ENCODE measurements at regions not wholly inside any gene's neighbourhood (a gene's known extent, or its start where the extent isn't known, plus 50 kb on each side); places are given as distances from the start of the nearest gene placed in this dataset.

GRCh38 chr1:101733340-101733739 is 263.4 kb downstream of the OLFM3 start:
- Histone ChIP-seq H3K9ac (ENCODE audit: low read depth, low read length, poor library complexity, severe bottlenecking) (no peak overlapping the region), H3K27me3 (ENCODE audit: insufficient read depth, low read length, poor library complexity, severe bottlenecking) (no peaks in the 10 kb centered on the region), H3K4me3 (ENCODE audit: low read length, poor library complexity, severe bottlenecking) (no peak overlapping the region), H3K79me2 (ENCODE audit: insufficient read depth, low read length) (no peaks in the 10 kb centered on the region), H2AFZ (ENCODE audit: low read length) (no peak overlapping the region), H4K20me1 (ENCODE audit: insufficient read depth, low read length, poor library complexity, severe bottlenecking) (no peaks in the 10 kb centered on the region), H3F3A (ENCODE audit: low read depth) (no peaks in the 10 kb centered on the region), H3K4me1 (ENCODE audit: insufficient read depth, low read length, poor library complexity, severe bottlenecking) (no peaks in the 10 kb centered on the region), H3K9me3 (ENCODE audit: insufficient read depth, low read depth, low read length) (no peaks in the 10 kb centered on the region), H3K36me3 (ENCODE audit: insufficient read depth, low read length) (no peaks in the 10 kb centered on the region), H3K9me2 (replicated peaks; ENCODE audit: low read depth, low read length) (no peaks in the 10 kb centered on the region), H3K4me2 (ENCODE audit: low read depth, low read length, poor library complexity, severe bottlenecking) (no peak overlapping the region)
- no peak for TF ChIP-seq CTCF (conservative IDR thresholded peaks at IDR 0.05; ENCODE audit: low read length)
- TF ChIP-seq EZH2phosphoT487 (IDR thresholded peaks at IDR 0.05; ENCODE audit: borderline replicate concordance), result no peak

- Histone ChIP-seq H3K4me1 (ENCODE audit: insufficient read depth, low read length, poor library complexity, severe bottlenecking) (no peaks in the 10 kb centered on the region), H3K36me3 (ENCODE audit: insufficient read depth, low read length) (no peaks in the 10 kb centered on the region), H3K4me2 (ENCODE audit: low read depth, low read length, poor library complexity, severe bottlenecking) (no peak overlapping the region), H3K27me3 (ENCODE audit: insufficient read depth, low read length, poor library complexity, severe bottlenecking) (no peaks in the 10 kb centered on the region), H3K79me2 (ENCODE audit: insufficient read depth, low read length) (no peaks in the 10 kb centered on the region), H3K9ac (ENCODE audit: low read depth, low read length, poor library complexity, severe bottlenecking) (no peak overlapping the region), H3F3A (ENCODE audit: low read depth) (no peaks in the 10 kb centered on the region), H2AFZ (ENCODE audit: low read length) (no peak overlapping the region), H3K9me2 (replicated peaks; ENCODE audit: low read depth, low read length) (no peaks in the 10 kb centered on the region), H3K4me3 (ENCODE audit: low read length, poor library complexity, severe bottlenecking) (no peak overlapping the region), H3K9me3 (ENCODE audit: insufficient read depth, low read depth, low read length) (no peaks in the 10 kb centered on the region), H4K20me1 (ENCODE audit: insufficient read depth, low read length, poor library complexity, severe bottlenecking) (no peaks in the 10 kb centered on the region)
- TF ChIP-seq EZH2phosphoT487 (IDR thresholded peaks at IDR 0.05; ENCODE audit: borderline replicate concordance) (no peak), CTCF (conservative IDR thresholded peaks at IDR 0.05; ENCODE audit: low read length) (no peak)
Measured at GRCh38 chr1:101738475-101738874, 258.3 kb downstream of the OLFM3 start.

GRCh38 chr1:101739146-101739545 is 257.6 kb downstream of the OLFM3 start:
- H3K9ac ChIP-seq (ENCODE audit: low read depth, low read length, poor library complexity, severe bottlenecking), result no peak overlapping the region
- H2AFZ ChIP-seq (ENCODE audit: low read length), result no peak overlapping the region
- H3K4me3 ChIP-seq (ENCODE audit: low read length, poor library complexity, severe bottlenecking), result no peak overlapping the region
- no peaks in the 10 kb centered on the region for H3F3A ChIP-seq (ENCODE audit: low read depth)
- no peaks in the 10 kb centered on the region for H3K27me3 ChIP-seq (ENCODE audit: insufficient read depth, low read length, poor library complexity, severe bottlenecking)
- H3K79me2 ChIP-seq (ENCODE audit: insufficient read depth, low read length), result no peaks in the 10 kb centered on the region
- no peaks in the 10 kb centered on the region for H4K20me1 ChIP-seq (ENCODE audit: insufficient read depth, low read length, poor library complexity, severe bottlenecking)
- H3K4me2 ChIP-seq (ENCODE audit: low read depth, low read length, poor library complexity, severe bottlenecking), result no peak overlapping the region
- H3K4me1 ChIP-seq (ENCODE audit: insufficient read depth, low read length, poor library complexity, severe bottlenecking), result no peaks in the 10 kb centered on the region
- no peaks in the 10 kb centered on the region for H3K36me3 ChIP-seq (ENCODE audit: insufficient read depth, low read length)
- no peaks in the 10 kb centered on the region for H3K9me3 ChIP-seq (ENCODE audit: insufficient read depth, low read depth, low read length)
- TF ChIP-seq CTCF (conservative IDR thresholded peaks at IDR 0.05; ENCODE audit: low read length) (no peak), EZH2phosphoT487 (IDR thresholded peaks at IDR 0.05; ENCODE audit: borderline replicate concordance) (no peak)
- H3K9me2 ChIP-seq (replicated peaks; ENCODE audit: low read depth, low read length), result no peaks in the 10 kb centered on the region

Data from Loucy (cell line).